ENCODE measurements at regions not wholly inside any gene's neighbourhood (a gene's known extent, or its start where the extent isn't known, plus 50 kb on each side); places are given as distances from the start of the nearest gene placed in this dataset.
"Not testable (repeated sequence)": the region's sequence is repeated elsewhere in the genome, so short reads cannot be mapped to it uniquely, and the experiment has no call there.

GRCh38 chr15:46892621-46893160 is 824.6 kb upstream of the SEMA6D start:
- DNase-seq: peak; percentile 5

GRCh38 chr15:46894644-46895043 is 822.7 kb upstream of the SEMA6D start:
- no peak for DNase-seq

DNA sequence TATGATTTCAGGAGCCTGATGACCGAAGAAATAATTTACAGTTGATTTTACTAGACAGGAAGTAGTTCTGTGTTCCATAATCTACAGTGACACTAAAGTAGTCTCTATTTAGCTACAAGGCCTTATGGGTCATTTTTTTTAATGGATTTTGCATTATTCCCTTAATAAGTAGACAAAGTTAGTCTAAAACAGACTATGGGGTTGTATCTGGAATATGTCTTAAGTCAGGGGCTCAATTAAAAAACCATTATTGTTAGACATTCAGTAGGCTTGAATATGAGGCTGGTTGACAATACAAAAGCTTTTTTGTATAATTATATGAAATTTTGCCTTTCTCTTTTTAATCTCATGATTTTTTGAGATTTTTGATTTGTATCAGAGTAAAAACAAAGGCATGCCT is 820.0 kb upstream of the SEMA6D start:
- no peak for DNase-seq

GRCh38 chr15:46901001-46901400 is 816.3 kb upstream of the SEMA6D start:
- no peak for DNase-seq

GRCh38 chr15:46917721-46918252 is 799.5 kb upstream of the SEMA6D start:
- DNase-seq: no peak

GRCh38 chr15:46918462-46919140 is 798.7 kb upstream of the SEMA6D start:
- DNase-seq: no peak

- no peak for DNase-seq
Measured at GRCh38 chr15:46921891-46922290, 795.4 kb upstream of the SEMA6D start.

DNA sequence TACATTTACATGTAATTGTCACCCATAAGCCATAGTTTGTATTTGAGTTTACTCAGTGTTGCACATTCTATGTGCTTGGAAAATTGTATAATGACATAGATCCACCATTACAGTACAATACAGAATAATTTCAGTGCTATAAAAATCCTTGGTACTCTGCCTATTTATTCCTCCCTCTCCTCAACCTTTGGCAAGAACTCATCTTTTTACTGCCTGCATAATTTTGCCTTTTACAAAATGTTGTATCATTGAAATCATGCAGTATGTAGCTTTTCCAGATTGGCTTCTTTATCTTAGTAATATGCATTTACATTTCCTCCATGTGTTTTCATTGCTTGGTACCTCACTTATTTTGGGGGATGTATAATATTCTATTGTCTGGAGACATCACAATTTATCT is 786.9 kb upstream of the SEMA6D start:
- no peak for DNase-seq

GRCh38 chr15:46933332-46933731 is 784.0 kb upstream of the SEMA6D start:
- no peak for DNase-seq

DNA sequence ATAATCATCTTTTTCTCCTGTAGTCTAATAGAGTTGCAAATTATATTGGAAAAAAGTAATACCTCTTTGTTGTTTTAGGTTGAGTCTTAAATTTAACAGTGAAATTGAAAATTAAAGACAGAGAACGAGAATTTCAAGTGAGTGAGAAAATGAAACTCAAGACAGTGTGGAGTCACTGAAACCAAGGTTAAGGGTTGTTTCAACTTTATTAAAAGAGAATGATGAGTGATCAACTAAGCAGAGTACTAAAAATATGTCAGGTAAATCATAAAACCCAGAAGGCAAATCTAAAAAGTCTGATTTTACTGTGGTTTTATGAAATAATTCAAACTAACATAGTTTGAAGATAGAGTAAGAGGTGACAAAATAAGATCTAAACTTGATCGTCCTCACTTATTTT is 782.5 kb upstream of the SEMA6D start:
- DNase-seq: no peak

DNA sequence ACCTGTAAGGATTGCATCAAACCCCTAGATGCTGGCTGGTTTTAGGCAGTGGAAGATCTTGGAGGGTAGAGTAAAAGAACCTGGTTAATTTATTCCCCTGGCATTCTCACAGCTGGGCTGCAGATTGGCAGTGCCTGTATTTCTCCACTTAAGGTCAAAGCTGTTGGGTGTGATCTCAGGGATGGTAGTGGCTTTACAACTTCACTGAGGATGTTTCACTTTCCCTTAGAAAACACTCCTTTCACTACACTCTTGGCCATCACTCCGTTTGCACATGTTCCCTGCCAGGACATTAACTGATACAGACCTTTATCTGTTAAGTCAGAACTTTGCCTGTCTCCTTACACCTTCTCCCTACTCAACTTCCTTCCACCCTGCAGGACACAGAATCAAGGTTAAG is 779.1 kb upstream of the SEMA6D start:
- DNase-seq: no peak

DNA sequence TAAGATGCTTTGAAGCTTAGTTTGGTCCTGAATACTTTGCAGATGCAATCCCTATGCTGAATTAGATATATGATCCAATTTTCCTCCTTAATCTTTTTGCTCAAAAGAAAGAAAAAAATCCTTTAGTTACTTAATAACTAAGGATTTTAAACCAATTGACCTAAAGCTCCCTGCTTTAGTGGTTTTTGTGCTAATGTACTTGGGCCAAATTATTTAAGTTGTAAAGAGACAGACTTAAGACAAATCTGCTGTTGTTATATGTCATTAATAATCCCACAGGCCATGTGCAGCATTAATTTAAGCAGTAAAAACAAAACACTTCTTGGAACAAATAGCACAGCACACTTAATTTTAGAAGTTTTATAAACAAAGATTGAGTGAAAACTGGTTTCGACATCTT is 776.1 kb upstream of the SEMA6D start:
- no peak for DNase-seq

DNA sequence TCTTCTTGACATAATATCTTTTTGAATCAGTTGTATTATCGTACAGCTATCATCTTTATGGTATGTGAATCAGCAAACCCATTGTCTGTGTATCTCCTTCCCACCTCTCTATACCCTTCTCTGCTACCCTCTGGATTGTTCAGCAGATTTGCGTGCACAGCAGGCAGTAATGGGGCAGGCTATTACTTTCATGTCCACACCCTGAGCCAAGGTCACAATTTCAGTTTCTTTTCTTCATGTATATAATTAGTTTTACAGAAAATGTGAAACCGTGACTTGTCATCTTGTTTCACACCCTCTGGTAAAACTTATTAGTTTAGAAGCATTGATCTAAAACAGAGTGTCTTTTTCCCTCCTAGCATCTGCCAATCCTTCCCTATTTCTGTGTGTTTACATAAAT is 770.4 kb upstream of the SEMA6D start:
- no peak for DNase-seq

DNA sequence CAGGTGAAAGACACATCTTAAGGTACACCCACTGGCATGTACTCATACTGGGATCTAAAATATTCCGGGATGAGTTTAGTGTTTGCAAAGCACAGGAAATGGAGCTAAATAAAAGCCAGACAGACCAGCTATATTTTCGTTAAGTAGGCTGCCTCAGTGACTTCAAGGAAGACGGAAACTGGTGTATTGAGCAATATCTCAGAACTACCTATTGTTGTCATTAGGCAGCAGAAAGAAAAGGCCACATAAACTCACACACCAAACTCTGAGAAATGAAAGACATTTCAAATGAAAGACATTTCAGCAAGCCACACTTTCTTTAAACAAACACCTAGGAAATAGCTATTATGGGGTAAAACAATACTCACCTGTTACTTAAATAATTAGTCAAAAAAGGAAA is 761.7 kb upstream of the SEMA6D start:
- DNase-seq: no peak

GRCh38 chr15:46956456-46956855 is 760.8 kb upstream of the SEMA6D start:
- no peak for DNase-seq

- DNase-seq: no peak
Measured at GRCh38 chr15:46956881-46957280, 760.4 kb upstream of the SEMA6D start.

DNA sequence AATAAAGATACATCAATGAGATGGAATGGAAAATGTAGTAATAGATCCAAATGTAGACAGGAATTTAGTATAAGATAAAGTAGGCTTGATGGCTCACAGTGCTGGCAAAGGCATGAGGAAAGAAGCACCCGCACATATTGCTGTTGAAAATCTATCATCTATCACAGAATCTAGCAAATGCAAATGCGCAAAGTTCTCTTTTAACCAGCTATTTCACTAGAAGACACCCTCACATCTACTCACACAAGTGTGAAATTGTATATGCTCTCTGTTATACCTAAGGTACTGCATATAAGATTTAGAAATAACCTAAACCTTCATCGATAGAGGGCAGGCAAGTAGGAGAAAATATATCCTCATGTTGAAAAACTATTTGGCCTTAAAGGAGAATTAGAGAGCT is 756.7 kb upstream of the SEMA6D start:
- no peak for DNase-seq

GRCh38 chr15:46961795-46962194 is 755.5 kb upstream of the SEMA6D start:
- DNase-seq: no peak

DNA sequence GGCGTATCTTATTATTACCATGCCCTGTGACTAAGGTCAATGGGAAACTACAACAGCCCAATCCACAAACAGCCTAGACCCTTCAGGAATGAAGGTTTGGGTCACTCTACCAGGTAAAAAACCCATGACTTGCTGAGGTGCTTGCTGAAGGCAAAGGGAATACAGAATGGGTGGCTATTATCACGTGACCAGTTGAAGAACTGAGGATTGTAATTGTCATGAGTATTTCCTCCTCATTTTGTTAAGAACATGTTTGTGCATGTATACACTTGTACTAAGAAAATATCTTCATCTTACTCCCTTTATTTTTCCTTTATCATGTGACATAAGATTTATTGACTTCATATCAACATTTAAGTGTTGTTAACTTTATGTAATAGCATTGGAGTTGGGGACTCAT is 729.2 kb upstream of the SEMA6D start:
- DNase-seq: not testable (repeated sequence)

DNA sequence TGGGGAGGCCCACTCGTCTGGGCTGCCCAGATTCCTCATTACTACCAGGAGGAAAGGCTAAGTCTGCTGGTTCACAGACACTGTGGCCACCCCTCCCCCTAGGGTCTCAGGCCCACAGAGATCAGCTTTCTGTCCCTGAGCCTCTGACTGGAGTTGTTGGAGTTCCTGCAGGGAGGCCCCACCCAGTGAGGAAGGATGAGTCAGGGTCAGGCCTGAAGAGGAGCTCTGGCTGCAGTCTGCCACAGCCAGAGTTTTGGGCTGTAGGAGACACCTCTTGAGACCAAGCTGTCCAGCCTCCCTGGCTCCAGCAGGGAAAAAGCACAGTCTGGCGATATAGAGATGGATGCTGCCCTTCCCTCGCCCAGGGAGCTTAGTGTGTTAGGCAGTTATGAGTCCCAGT is 720.9 kb upstream of the SEMA6D start:
- DNase-seq: no peak

- DNase-seq: no peak
Measured at GRCh38 chr15:46997501-46997900, 719.8 kb upstream of the SEMA6D start.

DNA sequence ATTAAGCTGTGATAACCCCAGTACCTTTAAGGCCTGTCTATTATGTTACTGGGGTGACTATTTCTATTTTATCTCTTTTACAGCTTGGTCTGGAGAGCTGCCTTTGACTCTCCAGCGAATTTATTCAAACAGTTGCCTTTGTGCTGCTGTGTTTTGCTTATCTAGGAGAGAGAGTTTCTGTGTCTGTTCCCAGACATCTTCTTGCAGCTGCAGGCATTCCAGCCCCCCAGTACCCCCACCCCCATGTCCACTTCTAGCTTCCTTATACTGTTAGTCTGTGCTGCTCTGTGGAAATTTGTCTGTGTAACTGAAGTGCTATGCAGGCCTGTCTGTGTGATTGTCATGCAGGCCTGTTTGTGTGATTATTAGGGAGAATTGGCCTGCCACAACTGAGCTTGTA is 713.7 kb upstream of the SEMA6D start:
- DNase-seq: no peak

- DNase-seq: no peak
Measured at GRCh38 chr15:47013446-47013845, 703.9 kb upstream of the SEMA6D start.

DNA sequence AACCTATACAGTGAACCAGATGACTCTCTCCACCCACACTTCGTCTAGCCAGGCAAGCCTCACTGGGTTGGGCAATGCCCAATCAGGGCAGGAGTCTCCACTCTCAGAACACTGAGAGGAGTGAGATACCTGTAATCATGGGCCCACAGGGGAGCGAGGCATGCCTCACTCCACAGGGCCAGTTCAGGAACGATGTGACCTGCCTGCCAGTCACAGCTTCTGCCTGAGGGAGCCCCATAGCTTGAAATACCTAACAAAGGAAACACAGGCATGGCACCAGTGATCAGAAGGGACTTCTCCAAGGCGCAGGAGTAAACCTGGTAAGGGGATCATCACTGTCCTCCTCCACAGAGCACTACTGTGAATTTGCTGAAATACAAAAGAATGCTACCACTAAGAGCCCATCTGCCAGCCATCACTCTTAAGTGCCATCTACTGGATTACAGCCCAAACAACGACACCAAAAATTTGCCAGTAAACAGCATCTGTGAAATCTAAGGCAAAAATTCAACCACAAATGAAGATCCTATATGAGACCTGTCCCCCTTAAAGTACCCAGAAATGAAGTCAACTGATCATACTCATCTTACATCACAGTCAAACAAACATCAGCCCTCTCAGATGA is 689.9 kb upstream of the SEMA6D start:
- no peak for DNase-seq

All from T1000 (cell line).